ENCODE measurements at regions not wholly inside any gene's neighbourhood (a gene's known extent, or its start where the extent isn't known, plus 50 kb on each side); places are given as distances from the start of the nearest gene placed in this dataset.
"Not testable (repeated sequence)": the region's sequence is repeated elsewhere in the genome, so short reads cannot be mapped to it uniquely, and the experiment has no call there.

DNA sequence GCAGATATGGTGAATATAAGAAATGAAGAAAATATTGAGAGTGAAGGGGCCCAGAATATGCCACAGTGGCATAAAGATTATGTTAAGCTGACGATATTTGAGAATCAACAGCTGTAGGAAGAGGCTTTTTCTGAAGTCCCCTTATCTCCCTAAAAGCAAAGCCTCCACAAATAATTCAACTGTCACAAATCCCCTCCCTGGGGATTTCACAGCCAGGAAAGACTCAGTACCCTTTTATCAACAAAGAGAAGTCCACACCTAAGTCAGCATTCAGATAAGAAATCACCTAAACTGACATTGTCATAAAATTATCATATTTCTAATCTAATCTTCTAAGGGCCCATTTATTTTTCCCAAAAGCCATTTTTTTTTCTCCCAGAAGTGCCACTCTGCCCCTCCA is 284.9 kb upstream of the VWC2 start:
- Histone ChIP-seq H3K9me3 (ENCODE audit: low read length) (no peaks in the 10 kb centered on the region), H2AFZ (ENCODE audit: low read length) (no peak overlapping the region), H3K79me2 (ENCODE audit: insufficient read depth, low read length) (no peaks in the 10 kb centered on the region), H4K20me1 (ENCODE audit: insufficient read depth, low read length) (no peaks in the 10 kb centered on the region), H3K27ac (ENCODE audit: low read depth, low read length, poor library complexity, severe bottlenecking) (no peak overlapping the region), H3K9ac (ENCODE audit: low read length) (no peak overlapping the region), H3K9me2 (ENCODE audit: low read depth, low read length) (no peaks in the 10 kb centered on the region; the same call in 1 of the 2 replicates), H3F3A (ENCODE audit: insufficient read depth, low read length) (no peaks in the 10 kb centered on the region), H3K4me2 (ENCODE audit: low read length) (no peak overlapping the region), H3K36me3 (ENCODE audit: insufficient read depth, low read length) (no peaks in the 10 kb centered on the region), H3K4me3 (ENCODE audit: low read depth, low read length, poor library complexity, severe bottlenecking) (no peak overlapping the region), H3K27me3 (ENCODE audit: insufficient read depth, low read length) (no peaks in the 10 kb centered on the region), H3K4me1 (ENCODE audit: insufficient read depth, low read length, severe bottlenecking) (peaks cover 19% of the 10 kb centered on the region)
- TF ChIP-seq, protein P1, sequence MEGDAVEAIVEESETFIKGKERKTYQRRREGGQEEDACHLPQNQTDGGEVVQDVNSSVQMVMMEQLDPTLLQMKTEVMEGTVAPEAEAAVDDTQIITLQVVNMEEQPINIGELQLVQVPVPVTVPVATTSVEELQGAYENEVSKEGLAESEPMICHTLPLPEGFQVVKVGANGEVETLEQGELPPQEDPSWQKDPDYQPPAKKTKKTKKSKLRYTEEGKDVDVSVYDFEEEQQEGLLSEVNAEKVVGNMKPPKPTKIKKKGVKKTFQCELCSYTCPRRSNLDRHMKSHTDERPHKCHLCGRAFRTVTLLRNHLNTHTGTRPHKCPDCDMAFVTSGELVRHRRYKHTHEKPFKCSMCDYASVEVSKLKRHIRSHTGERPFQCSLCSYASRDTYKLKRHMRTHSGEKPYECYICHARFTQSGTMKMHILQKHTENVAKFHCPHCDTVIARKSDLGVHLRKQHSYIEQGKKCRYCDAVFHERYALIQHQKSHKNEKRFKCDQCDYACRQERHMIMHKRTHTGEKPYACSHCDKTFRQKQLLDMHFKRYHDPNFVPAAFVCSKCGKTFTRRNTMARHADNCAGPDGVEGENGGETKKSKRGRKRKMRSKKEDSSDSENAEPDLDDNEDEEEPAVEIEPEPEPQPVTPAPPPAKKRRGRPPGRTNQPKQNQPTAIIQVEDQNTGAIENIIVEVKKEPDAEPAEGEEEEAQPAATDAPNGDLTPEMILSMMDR (IDR thresholded peaks at IDR 0.05; ENCODE audit: low read length): no peak
- no peak for TF ChIP-seq EZH2 (IDR thresholded peaks at IDR 0.05; ENCODE audit: borderline replicate concordance, low read length)

DNA sequence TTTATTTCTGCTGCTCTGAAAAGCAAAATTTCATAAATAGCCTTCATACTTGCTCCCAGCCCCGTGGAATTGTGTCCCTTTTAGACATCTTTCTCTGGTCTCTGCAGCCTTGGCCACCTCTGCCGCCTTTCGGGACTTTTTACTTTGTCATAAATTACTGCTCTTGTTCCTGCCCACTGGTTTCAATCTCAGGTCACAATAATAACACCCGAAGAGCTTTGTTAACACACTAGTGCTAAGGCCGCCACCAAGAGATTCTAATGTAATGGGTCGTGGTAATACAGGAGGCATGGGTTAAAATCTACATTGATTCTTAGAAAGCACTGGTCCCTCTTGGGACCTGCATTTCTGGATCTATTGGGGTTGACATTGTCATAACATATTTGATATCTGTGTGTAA is 276.0 kb upstream of the VWC2 start:
- H3F3A ChIP-seq (ENCODE audit: insufficient read depth, low read length): no peaks in the 10 kb centered on the region
- no peak overlapping the region for H2AFZ ChIP-seq (ENCODE audit: low read length)
- H3K79me2 ChIP-seq (ENCODE audit: insufficient read depth, low read length): no peaks in the 10 kb centered on the region
- H3K4me3 ChIP-seq (ENCODE audit: low read depth, low read length, poor library complexity, severe bottlenecking): no peak overlapping the region
- H3K9ac ChIP-seq (ENCODE audit: low read length): no peak overlapping the region
- no peaks in the 10 kb centered on the region for H3K9me2 ChIP-seq (ENCODE audit: low read depth, low read length)
- H3K4me2 ChIP-seq (ENCODE audit: low read length): no peak overlapping the region
- no peaks in the 10 kb centered on the region for H4K20me1 ChIP-seq (ENCODE audit: insufficient read depth, low read length)
- H3K36me3 ChIP-seq (ENCODE audit: insufficient read depth, low read length): no peaks in the 10 kb centered on the region
- H3K9me3 ChIP-seq (ENCODE audit: low read length): no peaks in the 10 kb centered on the region
- H3K4me1 ChIP-seq (ENCODE audit: insufficient read depth, low read length, severe bottlenecking): peaks cover 8% of the 10 kb centered on the region
- H3K27me3 ChIP-seq (ENCODE audit: insufficient read depth, low read length): no peaks in the 10 kb centered on the region
- TF ChIP-seq EZH2 (IDR thresholded peaks at IDR 0.05; ENCODE audit: borderline replicate concordance, low read length): no peak
- TF ChIP-seq, protein P1 (IDR thresholded peaks at IDR 0.05; ENCODE audit: low read length): no peak
- H3K27ac ChIP-seq (ENCODE audit: low read depth, low read length, poor library complexity, severe bottlenecking): no peak overlapping the region

DNA sequence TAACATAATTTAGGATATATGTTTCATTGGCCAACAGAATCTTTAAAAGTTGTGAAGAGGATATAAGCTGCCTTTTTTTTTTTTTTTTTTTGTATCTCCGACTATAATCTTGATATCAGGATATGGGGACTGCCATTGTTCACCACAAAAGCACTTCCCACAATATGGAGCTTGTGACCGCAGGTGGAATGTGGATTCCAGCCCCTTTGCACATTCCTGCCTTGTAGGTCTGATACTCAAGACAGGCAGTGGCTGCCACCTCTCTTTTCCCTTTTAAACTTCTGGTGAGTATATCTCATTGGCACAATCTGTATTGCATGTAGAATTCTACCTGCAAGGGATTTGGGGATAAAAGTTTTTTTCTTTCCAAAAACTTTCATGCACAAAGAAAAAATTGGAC is 272.7 kb upstream of the VWC2 start:
- TF ChIP-seq, protein P1 (IDR thresholded peaks at IDR 0.05; ENCODE audit: low read length): no peak
- no peak for TF ChIP-seq EZH2 (IDR thresholded peaks at IDR 0.05; ENCODE audit: borderline replicate concordance, low read length)
- Histone ChIP-seq H3K9me3 (ENCODE audit: low read length) (no peaks in the 10 kb centered on the region), H3K9ac (ENCODE audit: low read length) (no peak overlapping the region), H3K4me2 (ENCODE audit: low read length) (no peak overlapping the region), H3K36me3 (ENCODE audit: insufficient read depth, low read length) (no peaks in the 10 kb centered on the region), H3K4me3 (ENCODE audit: low read depth, low read length, poor library complexity, severe bottlenecking) (no peak overlapping the region), H3K27ac (ENCODE audit: low read depth, low read length, poor library complexity, severe bottlenecking) (no peak overlapping the region), H3K9me2 (ENCODE audit: low read depth, low read length) (no peaks in the 10 kb centered on the region), H3K79me2 (ENCODE audit: insufficient read depth, low read length) (no peaks in the 10 kb centered on the region), H4K20me1 (ENCODE audit: insufficient read depth, low read length) (no peaks in the 10 kb centered on the region), H3K4me1 (ENCODE audit: insufficient read depth, low read length, severe bottlenecking) (peaks cover 8% of the 10 kb centered on the region), H2AFZ (ENCODE audit: low read length) (no peak overlapping the region), H3F3A (ENCODE audit: insufficient read depth, low read length) (no peaks in the 10 kb centered on the region), H3K27me3 (ENCODE audit: insufficient read depth, low read length) (no peaks in the 10 kb centered on the region)

DNA sequence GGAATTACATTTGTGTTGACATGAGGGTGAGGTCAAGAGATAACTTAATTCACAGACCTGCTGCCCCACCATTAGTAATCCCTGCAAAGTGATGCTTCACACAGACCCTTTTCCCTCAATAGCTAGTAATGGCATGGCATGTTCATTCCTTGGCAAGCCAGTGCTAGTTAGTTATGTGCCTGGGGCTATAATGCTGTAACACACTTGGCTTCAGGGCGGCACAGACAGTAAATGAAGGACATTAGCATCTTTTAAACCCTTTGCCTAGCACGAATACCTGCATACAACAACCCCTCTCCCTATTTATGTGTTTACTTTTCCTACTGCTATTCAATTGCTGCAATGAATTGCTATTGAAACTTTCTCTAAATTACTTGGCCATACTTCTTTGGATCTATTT is 266.2 kb upstream of the VWC2 start:
- not testable (repeated sequence) for H3F3A ChIP-seq (ENCODE audit: insufficient read depth, low read length); H3K79me2 ChIP-seq (ENCODE audit: insufficient read depth, low read length); H3K4me1 ChIP-seq (ENCODE audit: insufficient read depth, low read length, severe bottlenecking); H3K9ac ChIP-seq (ENCODE audit: low read length); H3K9me3 ChIP-seq (ENCODE audit: low read length); H2AFZ ChIP-seq (ENCODE audit: low read length); H3K27ac ChIP-seq (ENCODE audit: low read depth, low read length, poor library complexity, severe bottlenecking); H3K4me2 ChIP-seq (ENCODE audit: low read length); H3K9me2 ChIP-seq (ENCODE audit: low read depth, low read length); H3K36me3 ChIP-seq (ENCODE audit: insufficient read depth, low read length); H4K20me1 ChIP-seq (ENCODE audit: insufficient read depth, low read length); H3K4me3 ChIP-seq (ENCODE audit: low read depth, low read length, poor library complexity, severe bottlenecking); H3K27me3 ChIP-seq (ENCODE audit: insufficient read depth, low read length)

Data from OCI-LY1 (cell line).